GM12892 (cell line): ENCODE measurements at regions not wholly inside any gene's neighbourhood (a gene's known extent, or its start where the extent isn't known, plus 50 kb on each side); places are given as distances from the start of the nearest gene placed in this dataset.

ENCODE experiments used
- POLR2A ChIP-seq: IDR thresholded peaks from 2 replicates; pipeline ENCODE4 v1.6.1; 2011; ENCODE audit warnings: low read depth, low read length, control low read depth
- POLR2AphosphoS5 ChIP-seq: IDR thresholded peaks from 2 replicates; pipeline ENCODE4 v1.6.1; 2011; ENCODE audit warnings: low read depth, low read length, control low read depth

- TF ChIP-seq POLR2A (no peak), POLR2AphosphoS5 (no peak)
These were observed 120.0 kb downstream of the SLC17A6 start for GRCh38 chr11:22458161-22458560.
